ENCODE measurements at regions not wholly inside any gene's neighbourhood (a gene's known extent, or its start where the extent isn't known, plus 50 kb on each side); places are given as distances from the start of the nearest gene placed in this dataset.

GRCh38 chr12:111170543-111170942 is 198.4 kb downstream of the PHETA1 start:
- no peak for TF ChIP-seq CTCF (IDR thresholded peaks at IDR 0.05; ENCODE audit: insufficient read depth, low read depth, low read length)
- no peak for TF ChIP-seq EZH2 (IDR thresholded peaks at IDR 0.05; ENCODE audit: insufficient read depth, low read length)
